ENCODE measurements at regions not wholly inside any gene's neighbourhood (a gene's known extent, or its start where the extent isn't known, plus 50 kb on each side); places are given as distances from the start of the nearest gene placed in this dataset.

DNA sequence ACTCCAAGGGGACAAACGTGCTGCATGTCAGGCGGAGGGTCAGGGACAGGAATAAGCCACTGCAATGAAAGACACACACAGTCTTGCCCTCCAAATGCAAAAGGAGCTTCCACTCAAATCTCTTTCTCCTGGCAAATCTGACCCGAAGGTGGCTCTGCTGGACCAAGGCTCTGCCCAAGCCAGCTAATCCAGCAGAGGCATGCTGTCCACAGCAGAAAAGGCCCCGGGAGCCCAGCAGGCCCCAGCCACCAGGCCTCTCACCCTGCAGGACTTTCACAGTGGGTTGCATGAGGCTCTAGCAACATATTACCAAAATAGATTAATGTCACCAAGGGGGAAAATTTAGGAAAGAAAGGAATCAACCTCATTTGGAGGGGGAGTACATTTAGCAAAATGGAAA is 628.6 kb downstream of the BCOR start:
- TF ChIP-seq POLR2AphosphoS5 (IDR thresholded peaks at IDR 0.05), result no peak
- TF ChIP-seq EP300 (IDR thresholded peaks at IDR 0.05; ENCODE audit: low read depth), result no peak
- TF ChIP-seq, protein P1, sequence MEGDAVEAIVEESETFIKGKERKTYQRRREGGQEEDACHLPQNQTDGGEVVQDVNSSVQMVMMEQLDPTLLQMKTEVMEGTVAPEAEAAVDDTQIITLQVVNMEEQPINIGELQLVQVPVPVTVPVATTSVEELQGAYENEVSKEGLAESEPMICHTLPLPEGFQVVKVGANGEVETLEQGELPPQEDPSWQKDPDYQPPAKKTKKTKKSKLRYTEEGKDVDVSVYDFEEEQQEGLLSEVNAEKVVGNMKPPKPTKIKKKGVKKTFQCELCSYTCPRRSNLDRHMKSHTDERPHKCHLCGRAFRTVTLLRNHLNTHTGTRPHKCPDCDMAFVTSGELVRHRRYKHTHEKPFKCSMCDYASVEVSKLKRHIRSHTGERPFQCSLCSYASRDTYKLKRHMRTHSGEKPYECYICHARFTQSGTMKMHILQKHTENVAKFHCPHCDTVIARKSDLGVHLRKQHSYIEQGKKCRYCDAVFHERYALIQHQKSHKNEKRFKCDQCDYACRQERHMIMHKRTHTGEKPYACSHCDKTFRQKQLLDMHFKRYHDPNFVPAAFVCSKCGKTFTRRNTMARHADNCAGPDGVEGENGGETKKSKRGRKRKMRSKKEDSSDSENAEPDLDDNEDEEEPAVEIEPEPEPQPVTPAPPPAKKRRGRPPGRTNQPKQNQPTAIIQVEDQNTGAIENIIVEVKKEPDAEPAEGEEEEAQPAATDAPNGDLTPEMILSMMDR (IDR thresholded peaks at IDR 0.05), result no peak

All from transverse colon (tissue), 4 donors.